Activated naive CD4-positive, alpha-beta T cell treated with anti-CD3 and anti-CD28 coated beads, Interleukin-2, amount 50 U/mL, for 16 hours (primary cell): ENCODE measurements at regions not wholly inside any gene's neighbourhood (a gene's known extent, or its start where the extent isn't known, plus 50 kb on each side); places are given as distances from the start of the nearest gene placed in this dataset.
"Not testable (repeated sequence)": the region's sequence is repeated elsewhere in the genome, so short reads cannot be mapped to it uniquely, and the experiment has no call there.

Experiments used
- DNase-seq: peaks from one replicate; pipeline ENCODE4 v3.0.0-alpha.2; 2020

- no peak for DNase-seq
Observed at GRCh38 chr21:35982717-35983116, 77.6 kb downstream of the SETD4 start.

GRCh38 chr21:35981514-35982070 lies 78.7 kb downstream of the SETD4 start:
- DNase-seq, result no peak

- no peak for DNase-seq
Observed at GRCh38 chr21:35980821-35981220, 79.5 kb downstream of the SETD4 start.

- not testable (repeated sequence) for DNase-seq
Observed at GRCh38 chr21:35977860-35978259, 82.5 kb downstream of the SETD4 start.

- DNase-seq, result no peak
Observed at GRCh38 chr21:35976929-35977328, 83.4 kb downstream of the SETD4 start.

GRCh38 chr21:35976481-35976880 lies 83.8 kb downstream of the SETD4 start:
- no peak for DNase-seq

GRCh38 chr21:35974775-35975174 lies 85.6 kb downstream of the SETD4 start:
- DNase-seq, result no peak

- no peak for DNase-seq
Observed at GRCh38 chr21:35971824-35972223, 88.5 kb downstream of the SETD4 start.

GRCh38 chr21:35969281-35969680 lies 91.0 kb downstream of the SETD4 start:
- no peak for DNase-seq

GRCh38 chr21:35968564-35968963 lies 91.8 kb downstream of the SETD4 start:
- DNase-seq, result no peak

- DNase-seq, result no peak
Observed at GRCh38 chr21:35965699-35966098, 94.6 kb downstream of the SETD4 start.

GRCh38 chr21:35963920-35964451 lies 96.3 kb downstream of the SETD4 start:
- no peak for DNase-seq

- no peak for DNase-seq
Observed at GRCh38 chr21:35962917-35963316, 97.4 kb downstream of the SETD4 start.

GRCh38 chr21:35954066-35954465 lies 106.3 kb downstream of the SETD4 start:
- DNase-seq, result no peak

- no peak for DNase-seq
Observed at GRCh38 chr21:35953597-35953996, 106.7 kb downstream of the SETD4 start.

- DNase-seq, result no peak
Observed at GRCh38 chr21:35952651-35953340, 107.5 kb downstream of the SETD4 start.

- no peak for DNase-seq
Observed at GRCh38 chr21:35948982-35949381, 111.3 kb downstream of the SETD4 start.

GRCh38 chr21:35945089-35945671 lies 115.1 kb downstream of the SETD4 start:
- no peak for DNase-seq

- DNase-seq, result no peak
Observed at GRCh38 chr21:35943752-35944151, 116.6 kb downstream of the SETD4 start.

- no peak for DNase-seq
Observed at GRCh38 chr21:35942211-35943144, 117.8 kb downstream of the SETD4 start.

GRCh38 chr21:35940074-35940927 lies 120.0 kb downstream of the SETD4 start:
- no peak for DNase-seq

GRCh38 chr21:35938446-35938845 lies 121.9 kb downstream of the SETD4 start:
- no peak for DNase-seq
